ENCODE measurements at regions not wholly inside any gene's neighbourhood (a gene's known extent, or its start where the extent isn't known, plus 50 kb on each side); places are given as distances from the start of the nearest gene placed in this dataset.

DNA sequence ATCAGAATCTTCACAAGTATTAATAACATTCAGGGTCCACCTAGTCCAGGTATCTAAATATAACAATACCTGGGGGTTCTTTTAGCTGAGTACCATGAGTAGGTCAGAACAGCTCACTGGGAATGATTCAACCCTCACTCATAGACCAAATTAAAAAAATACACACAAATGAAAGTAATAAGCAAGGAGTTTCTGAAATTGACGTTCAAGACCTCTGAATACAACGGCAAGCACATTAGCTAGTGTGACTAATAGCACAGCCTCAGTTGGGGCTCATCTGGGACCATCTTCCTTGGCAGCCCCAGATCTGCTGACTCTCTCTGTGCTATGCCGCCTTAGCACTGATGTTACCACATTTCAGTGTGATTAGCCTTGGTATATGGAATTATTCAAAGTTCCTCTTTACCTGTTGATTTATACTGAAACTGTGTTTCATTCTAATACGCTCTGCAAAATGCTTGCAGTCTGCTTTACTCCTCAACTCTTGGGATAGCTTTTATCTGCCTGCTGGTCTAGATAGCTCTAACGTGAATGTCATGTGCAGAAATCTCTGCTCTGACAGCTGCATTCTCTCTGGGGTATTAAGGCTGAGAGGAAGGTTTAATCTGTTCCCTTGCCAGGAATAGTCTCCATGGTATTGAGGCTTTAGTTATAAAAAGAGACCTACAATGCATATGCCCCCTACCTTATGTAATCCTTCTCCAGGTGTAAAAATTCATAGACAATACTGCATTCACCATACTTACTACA lies 153.3 kb downstream of the METTL4 start:
- DNase-seq = no peak
- H4K91ac ChIP-seq (ENCODE audit: low read depth, low read length) = no peak overlapping the region
- no peak overlapping the region for H3K4me2 ChIP-seq (ENCODE audit: low read length)
- no peak overlapping the region for H2AK5ac ChIP-seq (ENCODE audit: low read length)
- H2BK12ac ChIP-seq (ENCODE audit: low read length) = no peak overlapping the region
- H2AFZ ChIP-seq (ENCODE audit: insufficient read depth, low read length, poor library complexity) = no peak overlapping the region
- H4K8ac ChIP-seq (ENCODE audit: low read depth, low read length) = no peak overlapping the region
- no peaks in the 10 kb centered on the region for H3K36me3 ChIP-seq (ENCODE audit: control insufficient read depth in 1 of 2, insufficient read depth in 2 of 2, low read length in 2 of 2)
- no peak overlapping the region for H2BK120ac ChIP-seq (ENCODE audit: insufficient read depth, low read length, poor library complexity)
- no peaks in the 10 kb centered on the region for H3K9me3 ChIP-seq (ENCODE audit: insufficient read depth, low read depth, low read length)
- H3K4me3 ChIP-seq (ENCODE audit: low read depth, low read length) = no peak overlapping the region
- no peak overlapping the region for H4K12ac ChIP-seq (ENCODE audit: low read depth, low read length)
- no peak overlapping the region for H3K27ac ChIP-seq (ENCODE audit: low read depth, low read length)
- H3K18ac ChIP-seq (ENCODE audit: low read length) = no peak overlapping the region
- no peaks in the 10 kb centered on the region for H3K79me1 ChIP-seq (ENCODE audit: low read length)
- no peak overlapping the region for H3K14ac ChIP-seq (ENCODE audit: low read length)
- H3K4me1 ChIP-seq (ENCODE audit: control insufficient read depth in 1 of 2, insufficient read depth in 2 of 2, low read length in 2 of 2) = no peaks in the 10 kb centered on the region
- H3K9ac ChIP-seq (ENCODE audit: low read length) = no peak overlapping the region
- no CpG with 5 or more reads among the region's 5 CpGs for WGBS (ENCODE audit: extremely low coverage, insufficient coverage, insufficient read length)
- H3K79me2 ChIP-seq (ENCODE audit: control insufficient read depth, insufficient read depth, low read length, poor library complexity) = no peaks in the 10 kb centered on the region
- H3K4ac ChIP-seq (ENCODE audit: low read depth, low read length) = no peak overlapping the region
- H2BK5ac ChIP-seq (ENCODE audit: low read depth, low read length, poor library complexity) = no peak overlapping the region
- no peaks in the 10 kb centered on the region for H3K27me3 ChIP-seq (ENCODE audit: insufficient read depth, low read length)
- peak overlapping the region; percentile 15 for H3K23ac ChIP-seq (ENCODE audit: low read length)

GRCh38 chr18:2420367-2420766 lies 150.9 kb downstream of the METTL4 start:
- H3K79me1 ChIP-seq (ENCODE audit: low read length) = no peaks in the 10 kb centered on the region

DNA sequence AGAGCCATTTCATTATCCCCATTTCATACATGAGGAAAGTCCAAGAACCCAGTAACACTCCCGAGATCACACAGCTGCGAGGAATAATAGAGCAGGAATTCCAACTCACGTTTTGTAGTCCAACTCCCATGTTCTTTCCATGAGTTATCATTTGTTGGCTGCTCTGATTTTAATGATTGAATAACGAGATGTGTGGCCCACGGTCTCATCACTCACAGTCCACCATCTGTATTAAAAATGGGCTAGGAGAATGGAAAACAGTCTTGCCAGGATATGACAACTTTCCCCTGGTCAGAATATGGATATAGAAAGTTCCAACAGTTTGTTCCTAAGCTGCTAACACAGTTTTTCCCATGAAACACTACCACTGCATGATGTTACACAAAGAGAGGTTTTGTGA lies 147.5 kb downstream of the METTL4 start:
- Histone ChIP-seq H2AK5ac (ENCODE audit: low read length) (no peak overlapping the region), H3K23ac (ENCODE audit: low read length) (no peak overlapping the region), H4K91ac (ENCODE audit: low read depth, low read length) (no peak overlapping the region), H3K18ac (ENCODE audit: low read length) (no peak overlapping the region), H3K27me3 (ENCODE audit: insufficient read depth, low read length) (no peaks in the 10 kb centered on the region), H2AFZ (ENCODE audit: insufficient read depth, low read length, poor library complexity) (no peak overlapping the region), H4K12ac (ENCODE audit: low read depth, low read length) (no peak overlapping the region), H3K9me3 (ENCODE audit: insufficient read depth, low read depth, low read length) (no peaks in the 10 kb centered on the region), H3K27ac (ENCODE audit: low read depth, low read length) (no peak overlapping the region), H3K4ac (ENCODE audit: low read depth, low read length) (no peak overlapping the region), H2BK5ac (ENCODE audit: low read depth, low read length, poor library complexity) (no peak overlapping the region), H3K36me3 (ENCODE audit: control insufficient read depth in 1 of 2, insufficient read depth in 2 of 2, low read length in 2 of 2) (no peaks in the 10 kb centered on the region), H3K79me1 (ENCODE audit: low read length) (no peaks in the 10 kb centered on the region), H3K4me1 (ENCODE audit: control insufficient read depth in 1 of 2, insufficient read depth in 2 of 2, low read length in 2 of 2) (no peaks in the 10 kb centered on the region), H3K14ac (ENCODE audit: low read length) (no peak overlapping the region), H3K4me2 (ENCODE audit: low read length) (no peak overlapping the region), H2BK12ac (ENCODE audit: low read length) (no peak overlapping the region), H3K79me2 (ENCODE audit: control insufficient read depth, insufficient read depth, low read length, poor library complexity) (no peaks in the 10 kb centered on the region), H3K4me3 (ENCODE audit: low read depth, low read length) (no peak overlapping the region), H4K8ac (ENCODE audit: low read depth, low read length) (no peak overlapping the region), H2BK120ac (ENCODE audit: insufficient read depth, low read length, poor library complexity) (no peak overlapping the region), H3K9ac (ENCODE audit: low read length) (no peak overlapping the region)
- DNase-seq = no peak
- WGBS (ENCODE audit: extremely low coverage, insufficient coverage, insufficient read length) = no CpG with 5 or more reads among the region's 5 CpGs

More at GRCh38 chr18:2420367-2420766, 150.9 kb downstream of the METTL4 start:
- Histone ChIP-seq H3K4me3 (ENCODE audit: low read depth, low read length) (no peak overlapping the region), H4K8ac (ENCODE audit: low read depth, low read length) (no peak overlapping the region), H3K27me3 (ENCODE audit: insufficient read depth, low read length) (no peaks in the 10 kb centered on the region), H3K9ac (ENCODE audit: low read length) (no peak overlapping the region), H3K27ac (ENCODE audit: low read depth, low read length) (no peak overlapping the region), H2BK12ac (ENCODE audit: low read length) (no peak overlapping the region), H3K18ac (ENCODE audit: low read length) (no peak overlapping the region), H3K9me3 (ENCODE audit: insufficient read depth, low read depth, low read length) (no peaks in the 10 kb centered on the region), H4K12ac (ENCODE audit: low read depth, low read length) (no peak overlapping the region), H3K4me2 (ENCODE audit: low read length) (no peak overlapping the region), H4K91ac (ENCODE audit: low read depth, low read length) (no peak overlapping the region), H2BK120ac (ENCODE audit: insufficient read depth, low read length, poor library complexity) (no peak overlapping the region), H3K23ac (ENCODE audit: low read length) (no peak overlapping the region), H3K36me3 (ENCODE audit: control insufficient read depth in 1 of 2, insufficient read depth in 2 of 2, low read length in 2 of 2) (no peaks in the 10 kb centered on the region), H2AK5ac (ENCODE audit: low read length) (no peak overlapping the region), H2AFZ (ENCODE audit: insufficient read depth, low read length, poor library complexity) (no peak overlapping the region), H2BK5ac (ENCODE audit: low read depth, low read length, poor library complexity) (no peak overlapping the region), H3K4me1 (ENCODE audit: control insufficient read depth in 1 of 2, insufficient read depth in 2 of 2, low read length in 2 of 2) (no peaks in the 10 kb centered on the region), H3K79me2 (ENCODE audit: control insufficient read depth, insufficient read depth, low read length, poor library complexity) (no peaks in the 10 kb centered on the region), H3K14ac (ENCODE audit: low read length) (no peak overlapping the region), H3K4ac (ENCODE audit: low read depth, low read length) (no peak overlapping the region)
- WGBS (ENCODE audit: extremely low coverage, insufficient coverage, insufficient read length) = no CpG with 5 or more reads among the region's 4 CpGs
- DNase-seq = no peak

- no peak overlapping the region for H2AK5ac ChIP-seq (ENCODE audit: low read length)
- no CpG with 5 or more reads among the region's 3 CpGs for WGBS (ENCODE audit: extremely low coverage, insufficient coverage, insufficient read length)
- H3K36me3 ChIP-seq (ENCODE audit: control insufficient read depth in 1 of 2, insufficient read depth in 2 of 2, low read length in 2 of 2) = no peaks in the 10 kb centered on the region
These were observed 146.9 kb downstream of the METTL4 start for GRCh38 chr18:2424420-2424819.

More at GRCh38 chr18:2424420-2424819, 146.9 kb downstream of the METTL4 start:
- Histone ChIP-seq H3K27me3 (ENCODE audit: insufficient read depth, low read length) (no peaks in the 10 kb centered on the region), H4K8ac (ENCODE audit: low read depth, low read length) (no peak overlapping the region), H3K79me1 (ENCODE audit: low read length) (no peaks in the 10 kb centered on the region), H3K9me3 (ENCODE audit: insufficient read depth, low read depth, low read length) (no peaks in the 10 kb centered on the region), H4K91ac (ENCODE audit: low read depth, low read length) (no peak overlapping the region), H3K9ac (ENCODE audit: low read length) (no peak overlapping the region), H3K4me1 (ENCODE audit: control insufficient read depth in 1 of 2, insufficient read depth in 2 of 2, low read length in 2 of 2) (no peaks in the 10 kb centered on the region), H2AFZ (ENCODE audit: insufficient read depth, low read length, poor library complexity) (no peak overlapping the region), H3K4ac (ENCODE audit: low read depth, low read length) (no peak overlapping the region), H4K12ac (ENCODE audit: low read depth, low read length) (no peak overlapping the region), H2BK5ac (ENCODE audit: low read depth, low read length, poor library complexity) (no peak overlapping the region), H3K14ac (ENCODE audit: low read length) (no peak overlapping the region), H2BK12ac (ENCODE audit: low read length) (no peak overlapping the region), H3K23ac (ENCODE audit: low read length) (no peak overlapping the region), H3K27ac (ENCODE audit: low read depth, low read length) (no peak overlapping the region), H3K4me3 (ENCODE audit: low read depth, low read length) (no peak overlapping the region), H2BK120ac (ENCODE audit: insufficient read depth, low read length, poor library complexity) (no peak overlapping the region), H3K79me2 (ENCODE audit: control insufficient read depth, insufficient read depth, low read length, poor library complexity) (no peaks in the 10 kb centered on the region), H3K4me2 (ENCODE audit: low read length) (no peak overlapping the region), H3K18ac (ENCODE audit: low read length) (no peak overlapping the region)
- no peak for DNase-seq

Data from trophoblast cell (in vitro differentiated cells and primary cell).